Cardiac muscle cell (in vitro differentiated cells and primary cell): ENCODE measurements at regions not wholly inside any gene's neighbourhood (a gene's known extent, or its start where the extent isn't known, plus 50 kb on each side); places are given as distances from the start of the nearest gene placed in this dataset.

ENCODE experiments used
- DNase-seq, 2 donors: peaks; one replicate each; pipeline versions ENCODE4 v3.0.0 to v3.0.0-alpha.2; 2010 to 2017; ENCODE audit warnings: low read depth in 1 of 2, low spot score in 1 of 2
- H3K27ac ChIP-seq: fragments of 200-600 bp; sonication (generic); 2 replicates; pipeline ENCODE4 v1.5.1; 2016
- H3K27me3 ChIP-seq: fragments of 200-600 bp; sonication (generic); 2 replicates; pipeline ENCODE4 v1.6.0; 2016; ENCODE audit warnings: control low read depth
- H3K36me3 ChIP-seq: fragments of 200-600 bp; sonication (generic); 2 replicates; pipeline ENCODE4 v1.5.1; 2016; ENCODE audit warnings: control low read depth
- H3K4me1 ChIP-seq: fragments of 200-600 bp; sonication (generic); 2 replicates; pipeline ENCODE4 v1.8.1; 2017; ENCODE audit warnings: low read depth, mild to moderate bottlenecking, mixed run types
- H3K4me3 ChIP-seq: fragments of 200-600 bp; sonication (generic); 2 replicates; pipeline ENCODE4 v1.5.1; 2016; ENCODE audit warnings: mild to moderate bottlenecking
- H3K9me3 ChIP-seq: fragments of 200-600 bp; sonication (generic); 2 replicates; pipeline ENCODE4 v1.5.1; 2017; ENCODE audit warnings: low read depth, mild to moderate bottlenecking, control low read depth
- CTCF ChIP-seq: IDR thresholded peaks from 2 replicates; pipeline ENCODE4 v1.5.1; 2012; ENCODE audit warnings: low read depth, mild to moderate bottlenecking, low read length

DNA sequence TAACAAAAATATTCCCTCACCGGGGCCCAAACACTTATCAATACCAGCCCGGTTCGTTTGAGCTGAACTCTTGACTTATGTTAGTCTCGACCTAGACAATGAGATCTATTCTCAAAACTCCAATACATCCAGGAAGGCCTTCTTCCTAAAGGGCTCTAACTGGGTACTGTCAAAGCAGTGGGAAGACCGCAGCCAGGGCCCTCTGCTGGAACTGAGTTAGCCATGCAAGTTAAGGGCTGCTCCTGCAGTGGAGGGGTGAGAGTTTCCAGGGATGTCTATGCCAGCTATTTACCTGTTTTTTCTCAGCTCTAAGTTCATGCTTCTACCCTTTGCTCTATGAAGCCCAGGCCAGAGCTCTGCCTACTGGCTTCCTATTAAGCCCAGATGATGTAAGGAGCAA is 348.8 kb downstream of the GXYLT1 start:
- H3K27ac ChIP-seq, result no peak overlapping the region
- no peak overlapping the region for H3K4me3 ChIP-seq
- H3K27me3 ChIP-seq, result no peaks in the 10 kb centered on the region
- no peak for TF ChIP-seq CTCF
- H3K9me3 ChIP-seq, result no peaks in the 10 kb centered on the region
- no peaks in the 10 kb centered on the region for H3K36me3 ChIP-seq
- no peaks in the 10 kb centered on the region for H3K4me1 ChIP-seq
- peak in 1 of 2 donors; percentile 48 for DNase-seq

DNA sequence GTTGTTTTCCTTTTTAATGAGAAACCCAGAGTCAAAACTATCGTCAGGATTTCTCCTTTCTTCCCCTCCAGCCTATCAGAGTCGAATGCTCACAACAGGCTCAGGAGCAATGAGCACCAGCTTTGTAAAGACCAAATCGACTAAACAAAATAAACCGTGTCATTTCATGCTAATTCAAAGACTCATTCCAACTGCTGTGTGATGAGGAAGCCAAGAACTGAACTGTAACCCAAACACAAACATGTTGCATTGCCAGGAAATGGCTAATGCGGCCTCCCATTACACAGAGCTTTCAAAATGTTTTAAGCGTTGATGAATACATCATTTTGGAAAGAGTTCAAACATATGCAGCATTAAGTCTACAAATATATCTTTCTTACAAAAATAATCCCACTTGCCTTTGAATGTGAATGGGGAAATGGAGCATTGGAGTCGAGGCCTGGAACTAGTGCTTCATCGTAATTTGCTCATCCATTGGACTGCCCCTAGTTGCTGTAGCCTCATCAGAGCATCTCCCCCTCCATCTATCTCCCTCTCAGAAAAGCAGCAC is 349.5 kb downstream of the GXYLT1 start:
- Histone ChIP-seq H3K27me3 (no peaks in the 10 kb centered on the region), H3K27ac (no peak overlapping the region), H3K4me3 (no peak overlapping the region), H3K4me1 (no peaks in the 10 kb centered on the region), H3K36me3 (no peaks in the 10 kb centered on the region), H3K9me3 (no peaks in the 10 kb centered on the region)
- peak in 1 of 2 donors; percentile 0 for DNase-seq
- no peak for TF ChIP-seq CTCF

DNA sequence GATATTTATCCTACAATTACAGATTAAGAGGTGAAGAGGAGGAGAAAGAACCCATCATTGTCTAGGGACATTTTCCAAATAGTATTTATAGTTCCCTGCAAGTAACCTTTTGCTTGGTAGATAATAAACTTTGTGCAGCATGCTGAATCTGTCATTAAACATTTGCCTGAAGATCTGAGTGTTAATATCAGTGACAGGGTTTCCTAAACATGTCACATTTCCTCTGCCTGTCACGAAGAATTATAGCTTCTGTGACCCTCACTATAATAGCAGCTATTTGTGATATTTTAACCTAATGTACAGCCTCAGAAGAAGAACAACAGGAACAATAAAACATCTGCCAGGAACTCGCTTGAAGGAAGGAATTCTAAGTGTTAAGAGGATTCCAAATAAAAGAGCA is 350.3 kb downstream of the GXYLT1 start:
- Histone ChIP-seq H3K36me3 (no peaks in the 10 kb centered on the region), H3K4me1 (no peaks in the 10 kb centered on the region), H3K9me3 (no peaks in the 10 kb centered on the region), H3K4me3 (no peak overlapping the region), H3K27me3 (no peaks in the 10 kb centered on the region), H3K27ac (no peak overlapping the region)
- no peak for DNase-seq
- no peak for TF ChIP-seq CTCF

DNA sequence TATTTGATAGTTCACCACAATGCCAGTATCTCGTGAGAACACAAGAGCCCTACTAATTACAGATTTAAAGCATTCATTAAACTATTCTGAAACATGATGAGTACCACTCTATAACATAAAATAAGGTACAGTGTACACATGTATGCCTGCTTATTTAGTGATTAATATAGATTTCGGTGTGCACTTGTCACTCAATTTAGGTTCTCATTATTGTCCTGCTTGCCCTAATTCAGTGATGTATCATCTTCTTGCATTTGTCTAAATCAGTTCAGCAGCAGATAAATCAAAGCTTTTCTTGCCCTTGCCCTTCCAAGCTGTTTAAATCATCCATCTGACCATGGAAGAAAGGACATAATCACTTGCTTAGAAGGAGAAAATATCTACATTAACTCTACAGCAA is 359.7 kb downstream of the GXYLT1 start:
- no peak for TF ChIP-seq CTCF
- DNase-seq, result no peak
- H3K9me3 ChIP-seq, result no peaks in the 10 kb centered on the region

DNA sequence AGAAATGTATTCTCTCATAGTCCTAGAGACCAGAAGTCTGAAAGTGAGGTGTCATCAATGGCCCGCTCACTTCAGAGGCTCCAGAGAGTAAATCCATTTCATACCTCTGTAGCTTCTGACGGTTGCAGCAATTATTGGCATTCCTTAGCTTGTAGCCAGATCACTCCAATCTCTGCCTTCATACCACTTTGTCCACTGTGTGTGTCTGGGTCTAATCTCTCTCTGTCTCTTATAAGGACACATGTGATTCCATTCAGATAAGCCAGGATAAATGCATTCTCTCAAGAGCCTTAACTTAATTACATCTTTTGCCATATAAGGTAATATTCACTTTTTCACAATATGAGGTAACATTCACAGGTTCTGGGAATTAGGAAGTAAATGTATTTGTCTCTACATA is 365.7 kb downstream of the GXYLT1 start:
- H3K27me3 ChIP-seq, result no peaks in the 10 kb centered on the region
- H3K4me3 ChIP-seq, result no peak overlapping the region
- H3K9me3 ChIP-seq, result no peaks in the 10 kb centered on the region
- no peak for DNase-seq
- H3K36me3 ChIP-seq, result no peaks in the 10 kb centered on the region
- H3K4me1 ChIP-seq, result no peaks in the 10 kb centered on the region
- no peak overlapping the region for H3K27ac ChIP-seq
- no peak for TF ChIP-seq CTCF

More for the DNA sequence above, 359.7 kb downstream of the GXYLT1 start:
- H3K27ac ChIP-seq, result no peak overlapping the region
- H3K4me1 ChIP-seq, result no peaks in the 10 kb centered on the region
- H3K27me3 ChIP-seq, result no peaks in the 10 kb centered on the region
- H3K4me3 ChIP-seq, result no peak overlapping the region
- H3K36me3 ChIP-seq, result no peaks in the 10 kb centered on the region
